GM12864 (cell line): ENCODE measurements at regions not wholly inside any gene's neighbourhood (a gene's known extent, or its start where the extent isn't known, plus 50 kb on each side); places are given as distances from the start of the nearest gene placed in this dataset.
"Not testable (repeated sequence)": the region's sequence is repeated elsewhere in the genome, so short reads cannot be mapped to it uniquely, and the experiment has no call there.

Source experiments
- DNase-seq: peaks from one replicate; pipeline ENCODE4 v3.0.0-alpha.2; 2011; ENCODE audit warnings: low read depth
- H3K4me3 ChIP-seq: 2 replicates; pipeline ENCODE4 v1.5.1; 2011; ENCODE audit warnings: mild to moderate bottlenecking, low read depth, low read length, control low read depth
- TF ChIP-seq, protein P1 (sequence below): IDR thresholded peaks from 2 replicates; pipeline ENCODE4 v1.5.1; 2011; ENCODE audit warnings: low read depth, mild to moderate bottlenecking, moderate library complexity, low read length, control low read depth, inconsistent platforms; ENCODE audit errors: missing control alignments

DNA sequence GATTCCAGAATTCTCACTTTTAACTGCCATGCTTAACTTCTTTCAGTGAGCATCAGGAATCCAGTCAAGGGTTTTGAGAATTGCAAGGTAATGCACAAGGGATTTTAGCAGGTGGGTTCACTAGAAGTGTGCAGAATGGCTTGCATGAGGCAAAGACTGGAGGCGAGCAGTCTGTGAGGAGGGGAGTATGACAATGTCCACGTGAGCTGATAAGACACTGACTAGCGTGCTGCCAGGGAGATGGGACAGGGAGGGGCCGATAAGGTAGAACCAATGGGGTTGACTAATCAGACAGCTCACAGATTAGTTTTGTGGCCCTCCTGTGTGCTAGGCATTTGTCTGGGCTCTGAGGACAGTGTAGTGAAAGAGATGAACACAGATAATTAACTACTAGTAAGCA lies 102.0 kb upstream of the DAZL start:
- no peak overlapping the region for H3K4me3 ChIP-seq
- TF ChIP-seq, protein P1, sequence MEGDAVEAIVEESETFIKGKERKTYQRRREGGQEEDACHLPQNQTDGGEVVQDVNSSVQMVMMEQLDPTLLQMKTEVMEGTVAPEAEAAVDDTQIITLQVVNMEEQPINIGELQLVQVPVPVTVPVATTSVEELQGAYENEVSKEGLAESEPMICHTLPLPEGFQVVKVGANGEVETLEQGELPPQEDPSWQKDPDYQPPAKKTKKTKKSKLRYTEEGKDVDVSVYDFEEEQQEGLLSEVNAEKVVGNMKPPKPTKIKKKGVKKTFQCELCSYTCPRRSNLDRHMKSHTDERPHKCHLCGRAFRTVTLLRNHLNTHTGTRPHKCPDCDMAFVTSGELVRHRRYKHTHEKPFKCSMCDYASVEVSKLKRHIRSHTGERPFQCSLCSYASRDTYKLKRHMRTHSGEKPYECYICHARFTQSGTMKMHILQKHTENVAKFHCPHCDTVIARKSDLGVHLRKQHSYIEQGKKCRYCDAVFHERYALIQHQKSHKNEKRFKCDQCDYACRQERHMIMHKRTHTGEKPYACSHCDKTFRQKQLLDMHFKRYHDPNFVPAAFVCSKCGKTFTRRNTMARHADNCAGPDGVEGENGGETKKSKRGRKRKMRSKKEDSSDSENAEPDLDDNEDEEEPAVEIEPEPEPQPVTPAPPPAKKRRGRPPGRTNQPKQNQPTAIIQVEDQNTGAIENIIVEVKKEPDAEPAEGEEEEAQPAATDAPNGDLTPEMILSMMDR: no peak
- DNase-seq: no peak

- no peak overlapping the region for H3K4me3 ChIP-seq
- no peak for DNase-seq
- TF ChIP-seq, protein P1: no peak
These were observed 103.1 kb upstream of the DAZL start for GRCh38 chr3:16708285-16708684.

DNA sequence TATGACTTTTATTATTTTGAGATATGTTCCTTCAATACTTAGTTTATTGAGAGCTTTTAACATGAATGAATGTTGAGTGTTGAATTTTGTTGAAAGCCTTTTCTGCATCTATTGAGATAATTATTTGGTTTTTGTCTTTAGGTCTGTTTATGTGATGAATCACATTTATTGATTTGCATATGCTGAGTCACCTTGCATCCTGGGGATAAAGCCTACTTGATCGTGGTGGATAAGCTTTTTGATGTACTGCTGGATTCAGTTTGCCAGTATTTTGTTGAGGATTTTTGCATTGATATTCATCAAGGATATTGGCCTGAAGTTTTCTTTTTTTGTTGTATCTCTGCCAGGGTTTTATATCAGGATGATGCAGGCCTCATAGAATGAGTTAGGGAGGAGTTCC lies 106.5 kb upstream of the DAZL start:
- DNase-seq, H3K4me3 ChIP-seq: not testable (repeated sequence)

DNA sequence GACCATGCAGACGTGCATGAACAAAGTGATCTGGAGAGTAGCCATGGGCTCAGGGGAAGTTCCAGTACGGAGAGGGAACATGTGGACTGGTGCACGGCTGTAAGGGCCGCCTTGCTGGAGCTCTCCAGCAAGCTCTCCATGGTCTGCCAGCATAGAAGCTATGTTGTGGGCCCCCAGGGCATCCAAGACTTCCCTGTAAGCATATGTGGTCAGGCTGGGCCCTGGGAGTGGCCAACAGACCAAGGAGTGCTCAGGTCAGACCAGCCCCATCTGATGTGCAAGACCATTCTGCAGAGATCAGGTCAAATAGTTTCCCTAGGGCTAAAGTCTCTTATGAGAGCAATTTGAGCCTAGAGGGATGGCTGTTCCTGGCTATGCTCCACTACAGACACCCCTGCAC lies 110.1 kb upstream of the DAZL start:
- H3K4me3 ChIP-seq: no peak overlapping the region
- DNase-seq: no peak
- TF ChIP-seq, protein P1: no peak

DNA sequence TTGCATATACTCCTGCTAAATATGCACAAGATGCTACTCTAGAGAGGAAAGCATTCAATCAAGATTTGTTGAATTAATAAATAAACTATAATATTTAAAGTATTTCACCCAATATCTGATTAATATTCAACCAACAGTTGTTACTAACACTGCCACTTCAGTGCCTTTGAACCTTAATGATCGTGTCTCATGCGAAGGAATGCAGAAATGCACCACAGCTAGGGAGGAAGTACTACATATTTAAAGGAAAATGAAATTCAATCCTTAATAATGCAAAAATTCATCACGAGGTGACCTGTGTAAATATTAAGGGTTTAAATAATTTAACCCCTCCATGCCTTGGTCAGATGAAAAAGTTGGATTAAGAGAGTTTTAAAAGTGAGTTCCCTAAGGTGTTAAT lies 114.2 kb upstream of the DAZL start:
- DNase-seq: no peak
- TF ChIP-seq, protein P1: no peak
- no peak overlapping the region for H3K4me3 ChIP-seq

GRCh38 chr3:16720367-16720940 lies 115.2 kb upstream of the DAZL start:
- no peak overlapping the region for H3K4me3 ChIP-seq
- no peak for DNase-seq
- TF ChIP-seq, protein P1: no peak

- no peak overlapping the region for H3K4me3 ChIP-seq
- TF ChIP-seq, protein P1: no peak
- DNase-seq: no peak
These were observed 116.3 kb upstream of the DAZL start for GRCh38 chr3:16721494-16721893.
